ENCODE measurements at regions not wholly inside any gene's neighbourhood (a gene's known extent, or its start where the extent isn't known, plus 50 kb on each side); places are given as distances from the start of the nearest gene placed in this dataset.

DNA sequence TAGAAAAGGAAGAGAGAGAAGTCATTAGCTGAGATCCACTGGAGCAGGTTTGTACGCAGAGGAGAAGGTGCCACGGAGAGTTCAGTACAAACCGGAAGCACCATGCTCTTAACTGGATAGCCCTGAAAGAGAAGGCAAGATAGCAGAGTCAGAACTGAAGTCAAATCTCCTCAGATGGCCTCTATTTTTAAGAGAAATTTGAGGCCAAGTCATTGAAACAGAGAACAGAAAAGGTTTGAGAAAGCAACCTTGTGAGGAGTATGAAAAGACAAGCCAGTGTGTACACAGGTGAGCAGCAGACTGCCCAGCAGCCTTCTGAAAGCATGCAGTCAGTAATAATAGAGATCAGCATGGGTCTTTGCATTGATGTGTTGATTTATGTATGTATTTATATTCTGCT lies 66.1 kb upstream of the SPRED1 start:
- DNase-seq: no peak

GRCh38 chr15:38187630-38188313 lies 64.9 kb upstream of the SPRED1 start:
- no peak for DNase-seq

- no peak for DNase-seq
These were observed 62.9 kb upstream of the SPRED1 start for GRCh38 chr15:38189671-38190295.

DNA sequence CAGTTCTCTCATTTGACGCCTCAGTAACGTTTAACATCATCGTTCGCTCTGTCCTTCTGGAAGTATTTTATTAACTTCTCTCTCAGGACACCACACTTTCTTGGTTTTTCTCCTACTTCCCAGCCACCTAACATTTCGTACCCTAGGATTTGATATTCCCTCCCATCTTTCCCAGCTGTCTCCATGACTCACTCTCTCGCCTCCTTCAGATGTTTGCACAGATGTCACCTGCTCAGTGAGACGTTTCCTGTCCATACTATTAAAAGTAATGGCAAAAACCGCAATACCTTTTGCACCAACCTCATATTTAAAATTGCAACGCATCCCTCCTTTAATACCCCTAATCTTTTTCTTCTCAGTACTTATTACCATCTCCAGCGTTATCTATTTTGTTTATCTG lies 62.1 kb upstream of the SPRED1 start:
- DNase-seq: no peak

- no peak for DNase-seq
These were observed 60.1 kb upstream of the SPRED1 start for GRCh38 chr15:38192496-38192895.

DNA sequence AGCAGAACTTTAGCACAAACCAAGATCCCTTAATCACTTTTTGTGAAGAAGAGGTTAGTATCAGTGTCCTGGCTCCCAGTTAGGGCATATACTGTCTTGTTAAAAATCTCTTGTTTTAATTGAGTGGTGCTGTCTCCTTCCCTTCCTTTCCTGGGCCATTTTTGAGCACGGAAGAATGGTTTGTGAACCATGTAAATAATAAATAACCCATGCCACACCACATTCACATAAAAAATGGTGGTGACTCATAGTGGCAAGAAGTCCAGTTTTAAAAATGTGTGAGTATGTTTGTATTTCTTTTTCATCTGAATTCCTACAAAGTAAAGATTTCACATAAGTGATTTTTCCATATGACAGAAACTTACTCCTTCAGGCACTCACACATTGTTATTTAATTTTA lies 59.1 kb upstream of the SPRED1 start:
- DNase-seq: no peak

GRCh38 chr15:38195191-38195901 lies 57.3 kb upstream of the SPRED1 start:
- no peak for DNase-seq

- DNase-seq: no peak
These were observed 56.6 kb upstream of the SPRED1 start for GRCh38 chr15:38196076-38196475.

DNA sequence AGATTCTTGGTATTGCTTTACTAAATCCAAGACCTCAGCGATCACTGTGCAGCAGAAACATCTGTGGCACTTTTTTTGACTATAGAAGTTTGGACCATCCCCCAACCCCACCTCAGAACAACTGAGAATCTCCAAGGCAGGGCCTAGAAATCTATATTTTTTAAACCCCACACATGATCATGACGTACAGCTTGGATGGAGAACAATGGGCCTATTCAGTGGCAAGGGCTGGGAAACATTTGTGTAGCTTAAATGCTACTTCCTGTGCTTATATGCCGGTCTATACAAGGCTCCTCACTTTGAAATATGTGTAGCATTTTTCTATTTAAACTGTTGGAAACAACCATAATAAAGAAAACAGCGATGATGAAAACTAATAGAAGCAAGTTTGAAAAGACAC lies 55.1 kb upstream of the SPRED1 start:
- no peak for DNase-seq

- no peak for DNase-seq
These were observed 50.9 kb upstream of the SPRED1 start for GRCh38 chr15:38201714-38202113.

- no peak for DNase-seq
These were observed 50.3 kb upstream of the SPRED1 start for GRCh38 chr15:38202361-38202760.

Measured in SIG-M5 (cell line).